ENCODE measurements at regions not wholly inside any gene's neighbourhood (a gene's known extent, or its start where the extent isn't known, plus 50 kb on each side); places are given as distances from the start of the nearest gene placed in this dataset.
A peak's percentile ranks its signal among the peaks of the same experiment; 100 is the strongest.

DNA sequence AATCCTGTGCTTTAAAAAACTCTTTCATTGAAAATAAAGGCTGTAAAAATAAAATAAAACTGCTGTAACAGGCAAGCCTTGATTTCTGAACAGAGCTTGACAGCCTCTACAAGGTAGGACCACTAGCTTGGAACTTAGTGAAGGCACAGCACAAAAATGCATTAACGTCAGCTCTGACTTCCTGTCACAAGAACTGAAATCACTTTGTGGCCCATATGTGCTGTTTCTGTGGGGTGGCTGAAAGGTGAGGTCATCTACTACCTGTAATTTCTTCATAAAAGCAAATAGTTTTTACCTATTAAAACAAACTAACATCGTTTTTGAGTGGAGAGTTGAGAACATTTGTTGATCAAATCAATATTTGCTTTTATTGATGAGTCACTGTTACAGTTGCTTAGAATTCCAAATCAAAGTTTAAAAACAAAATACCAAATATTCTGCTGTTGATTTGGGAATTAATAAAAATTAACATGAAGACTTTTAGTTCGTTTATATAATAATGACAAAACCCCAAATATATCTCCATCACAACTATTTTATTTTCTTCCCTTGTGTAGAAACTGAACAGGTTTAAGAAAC, 1034.1 kb downstream of the MCTP2 start:
- FAIRE-seq: no peak

DNA sequence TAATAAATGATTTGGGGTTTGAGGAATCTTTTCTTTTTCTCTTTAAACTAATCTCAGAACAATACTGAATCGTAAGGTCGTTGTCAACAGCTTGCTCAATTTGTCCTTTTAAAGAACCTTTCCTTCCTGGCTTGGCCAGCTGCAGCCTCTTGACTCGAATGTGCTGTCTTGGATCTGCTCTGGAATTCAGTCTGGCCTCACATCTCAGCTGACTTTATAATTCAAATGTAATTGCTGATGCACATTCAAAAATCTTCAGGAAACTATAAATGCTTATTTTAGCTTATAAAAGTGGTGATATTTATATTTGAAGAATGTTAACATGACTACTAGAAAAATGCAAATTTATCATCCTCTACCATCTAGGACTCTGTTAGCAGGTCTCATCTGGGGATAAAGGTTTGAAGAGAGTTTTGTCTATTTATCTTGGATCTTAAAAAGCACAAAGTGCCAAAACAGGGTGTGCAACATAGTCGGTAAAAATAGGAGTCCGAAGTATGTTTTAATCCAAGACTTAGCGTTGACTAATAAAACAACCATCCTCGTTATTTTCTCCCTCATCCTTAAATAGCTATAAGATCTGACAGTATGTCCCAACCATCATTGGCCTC, 1035.2 kb downstream of the MCTP2 start:
- peak; percentile 41 for FAIRE-seq

GRCh38 chr15:95267481-95267880, 1036.1 kb downstream of the MCTP2 start:
- FAIRE-seq: no peak

DNA sequence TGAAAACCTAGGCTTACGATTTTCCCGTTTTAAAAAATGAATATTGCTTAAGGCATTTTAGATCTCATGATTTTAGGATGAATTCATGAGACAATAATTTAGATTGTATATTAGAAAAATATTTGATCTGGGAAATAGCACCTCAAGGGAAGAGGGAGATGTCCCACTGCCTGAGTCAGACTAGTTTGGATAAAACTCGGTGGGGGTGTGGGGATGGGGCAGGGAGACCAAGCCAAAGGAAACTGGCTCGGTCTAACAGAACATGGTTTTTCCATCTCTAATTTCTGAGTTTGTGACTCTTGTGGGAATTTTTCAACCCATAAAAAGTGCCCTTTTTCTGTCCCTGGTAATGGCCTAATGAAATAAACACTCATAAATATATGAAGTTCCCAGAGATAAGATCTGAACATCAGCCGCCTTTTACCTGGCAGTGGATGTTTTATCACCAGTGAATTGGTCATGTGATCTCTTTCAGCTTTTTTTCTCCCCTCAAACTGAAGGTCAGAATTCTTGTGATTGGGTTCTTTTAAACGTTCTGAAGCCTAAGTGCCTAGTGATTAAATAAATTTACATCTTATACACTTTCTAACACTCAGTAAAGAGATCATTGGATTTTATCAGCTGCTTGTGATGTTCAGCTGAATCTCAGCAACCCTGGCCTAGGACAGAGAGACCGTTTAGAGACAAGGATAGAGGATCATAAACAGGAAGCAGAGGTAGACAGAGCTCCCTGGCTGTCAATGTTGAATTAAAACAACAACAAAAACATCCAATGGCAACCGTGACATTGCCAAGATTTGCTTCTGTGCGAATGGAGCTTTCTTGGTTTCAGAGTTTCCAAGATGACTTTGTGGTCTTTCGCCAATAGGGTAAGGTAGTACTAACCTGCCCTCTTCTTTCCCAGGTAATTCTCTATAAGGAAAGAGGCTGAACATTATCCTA, 1038.2 kb downstream of the MCTP2 start:
- FAIRE-seq: no peak

DNA sequence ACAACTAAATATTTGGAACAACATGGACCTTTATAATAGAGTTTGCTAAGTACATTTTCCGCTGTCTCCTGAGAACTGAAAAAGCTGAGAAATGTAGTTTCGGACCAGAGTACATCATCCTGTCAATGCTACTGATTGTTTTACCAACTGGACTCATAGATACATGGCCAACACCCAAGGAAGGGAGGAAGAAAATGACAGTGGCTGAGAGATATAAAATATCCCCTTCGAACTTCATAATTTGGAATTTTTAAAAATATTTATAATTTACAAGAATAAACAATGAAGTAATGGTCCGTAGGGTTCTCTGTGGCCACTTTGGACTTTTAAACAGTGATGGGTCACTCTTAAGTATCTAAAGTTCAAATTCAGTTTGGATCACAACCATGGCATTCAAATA, 1042.7 kb downstream of the MCTP2 start:
- no peak for FAIRE-seq

- peak; percentile 94 for FAIRE-seq
Measured at GRCh38 chr15:95277266-95277665, 1045.9 kb downstream of the MCTP2 start.

GRCh38 chr15:95278532-95279245, 1047.3 kb downstream of the MCTP2 start:
- peak; percentile 92 for FAIRE-seq

- FAIRE-seq: no peak
Measured at GRCh38 chr15:95279277-95280019, 1048.1 kb downstream of the MCTP2 start.

- FAIRE-seq: no peak
Measured at GRCh38 chr15:95280711-95281110, 1049.3 kb downstream of the MCTP2 start.

DNA sequence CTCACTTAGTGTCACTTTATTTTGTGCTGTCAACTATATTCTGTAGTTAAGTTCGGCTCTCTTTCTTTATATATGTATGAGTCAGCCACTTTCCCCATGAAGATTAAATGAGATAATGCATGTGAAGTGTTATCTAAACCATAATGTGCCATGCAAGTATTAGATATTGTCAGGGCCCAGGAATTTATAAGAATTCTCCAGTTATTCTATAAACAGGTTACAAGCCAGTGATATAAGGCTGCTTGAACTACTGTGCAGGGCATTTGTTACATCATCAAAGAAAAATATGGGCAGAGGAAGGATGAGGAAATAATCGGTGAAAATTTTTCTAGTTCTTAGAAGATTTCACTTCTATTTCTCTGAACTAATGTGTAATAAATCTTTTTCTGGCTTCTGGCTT, 1049.0 kb upstream of the NR2F2 start:
- no peak for FAIRE-seq

DNA sequence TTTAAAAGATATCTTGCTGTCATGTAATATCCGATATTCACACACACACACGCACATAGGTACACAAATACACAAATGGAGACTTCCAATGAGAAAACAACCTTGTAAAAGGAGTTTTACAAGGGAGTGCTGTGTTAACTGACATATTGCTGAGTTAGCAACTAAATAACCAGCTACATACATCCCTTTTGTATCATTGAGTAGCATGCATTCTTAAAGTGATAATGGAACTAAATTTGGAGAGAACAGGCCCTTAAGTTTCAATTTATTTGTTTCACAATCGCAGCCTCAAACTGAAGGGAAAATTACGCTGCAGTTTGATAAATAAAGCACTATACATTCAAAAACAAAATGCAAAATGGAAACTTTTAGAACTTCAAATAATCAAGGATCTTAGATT, 1046.0 kb upstream of the NR2F2 start:
- FAIRE-seq: no peak

GRCh38 chr15:95284933-95285421, 1045.5 kb upstream of the NR2F2 start:
- FAIRE-seq: peak; percentile 93

DNA sequence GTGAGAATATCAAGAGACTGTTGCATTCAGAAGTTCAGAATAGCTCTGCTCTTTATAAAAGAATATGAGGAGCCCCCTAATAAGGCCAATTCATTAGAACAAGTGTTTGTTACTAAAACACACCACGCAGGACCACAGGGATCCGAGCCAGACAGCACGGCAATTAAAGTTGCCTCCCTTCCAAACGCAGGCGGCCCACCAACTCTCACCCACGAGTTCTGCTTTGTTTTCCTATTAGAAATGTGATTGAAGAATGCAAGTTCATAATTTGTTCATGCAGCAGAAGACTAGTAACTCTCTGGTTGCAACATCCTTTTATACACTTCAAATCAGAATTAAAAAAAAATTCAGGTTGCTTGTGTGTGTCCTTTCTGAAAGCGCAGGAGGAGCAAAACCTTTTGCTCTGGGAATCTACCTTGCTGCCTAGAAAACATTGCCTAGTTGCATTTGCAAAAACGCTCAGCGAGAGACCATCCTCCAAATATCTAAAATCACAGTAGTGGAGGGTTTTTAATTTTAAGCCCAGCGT, 1044.1 kb upstream of the NR2F2 start:
- no peak for FAIRE-seq

GRCh38 chr15:95287720-95288103, 1042.8 kb upstream of the NR2F2 start:
- peak; percentile 72 for FAIRE-seq

GRCh38 chr15:95288626-95289025, 1041.9 kb upstream of the NR2F2 start:
- no peak for FAIRE-seq

DNA sequence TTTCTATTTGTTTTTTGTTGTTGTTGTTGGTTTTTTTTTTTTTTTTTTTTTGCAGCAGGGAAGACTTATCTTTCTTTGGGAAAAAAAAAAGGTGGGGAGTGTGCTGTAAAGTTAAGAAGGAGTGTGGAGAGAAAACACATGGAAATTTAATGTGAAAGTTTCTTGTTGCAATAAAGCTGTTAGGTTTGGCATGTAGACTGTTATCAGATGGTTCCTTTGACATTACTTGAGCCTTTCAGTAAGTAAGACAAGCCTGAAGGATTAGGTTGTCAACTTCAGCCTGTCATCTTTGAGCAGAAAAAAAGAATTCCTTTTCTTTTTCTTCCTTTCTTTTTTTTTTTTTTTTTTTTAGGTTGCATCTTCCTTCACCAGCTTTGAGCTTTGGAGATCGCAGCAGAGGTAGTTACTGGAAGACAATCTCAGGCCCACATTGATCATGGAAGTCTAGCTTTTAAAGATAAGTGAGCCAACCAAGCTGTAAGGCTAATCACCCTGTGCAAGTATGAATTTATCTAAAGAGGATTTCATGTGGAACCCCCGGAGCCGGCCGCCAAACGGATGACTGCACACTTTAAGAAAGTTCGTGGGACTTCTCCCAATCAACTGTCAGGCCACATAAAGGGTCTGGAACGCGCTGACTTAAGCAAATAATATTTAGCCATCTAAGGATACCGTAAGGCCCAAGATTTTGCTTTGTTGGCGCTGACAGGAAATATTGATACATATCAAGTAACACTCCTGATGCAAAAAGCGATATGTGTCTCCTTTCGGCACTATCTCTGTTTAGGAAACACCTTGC, 1040.1 kb upstream of the NR2F2 start:
- peak; percentile 96 for FAIRE-seq

- peak; percentile 96 for FAIRE-seq
Measured at GRCh38 chr15:95291898-95292472, 1038.5 kb upstream of the NR2F2 start.

DNA sequence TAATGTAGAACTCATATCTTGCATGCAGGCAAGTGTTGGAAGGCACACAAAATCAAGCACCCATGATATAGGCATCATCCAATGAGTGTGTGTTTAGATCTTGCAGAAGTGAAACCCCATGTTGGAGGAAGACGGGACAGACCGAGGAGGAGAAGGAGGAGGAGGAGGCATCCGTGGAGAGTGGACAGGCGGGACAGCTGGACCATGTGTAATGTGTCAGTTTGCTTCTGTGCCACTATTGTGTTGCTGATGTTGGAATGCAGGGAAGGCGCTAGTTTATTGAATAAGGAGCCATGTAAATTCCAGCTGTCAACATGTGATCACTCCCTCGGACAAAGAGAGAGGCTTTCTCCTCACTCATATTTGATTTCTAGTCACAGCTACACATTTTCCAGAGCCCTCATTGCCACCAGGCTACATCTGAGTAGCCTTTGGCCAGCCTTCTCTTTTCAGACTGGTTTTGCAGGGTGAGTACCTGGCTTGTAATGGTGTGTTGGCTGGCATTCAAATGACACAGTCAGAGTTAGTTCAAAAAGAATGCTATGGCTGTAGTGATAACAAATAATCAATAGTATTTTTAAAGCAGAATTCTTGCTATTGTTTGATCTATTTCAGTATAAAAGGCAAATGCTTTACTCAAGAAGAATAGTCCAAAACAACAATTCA, 1037.6 kb upstream of the NR2F2 start:
- peak; percentile 89 for FAIRE-seq

DNA sequence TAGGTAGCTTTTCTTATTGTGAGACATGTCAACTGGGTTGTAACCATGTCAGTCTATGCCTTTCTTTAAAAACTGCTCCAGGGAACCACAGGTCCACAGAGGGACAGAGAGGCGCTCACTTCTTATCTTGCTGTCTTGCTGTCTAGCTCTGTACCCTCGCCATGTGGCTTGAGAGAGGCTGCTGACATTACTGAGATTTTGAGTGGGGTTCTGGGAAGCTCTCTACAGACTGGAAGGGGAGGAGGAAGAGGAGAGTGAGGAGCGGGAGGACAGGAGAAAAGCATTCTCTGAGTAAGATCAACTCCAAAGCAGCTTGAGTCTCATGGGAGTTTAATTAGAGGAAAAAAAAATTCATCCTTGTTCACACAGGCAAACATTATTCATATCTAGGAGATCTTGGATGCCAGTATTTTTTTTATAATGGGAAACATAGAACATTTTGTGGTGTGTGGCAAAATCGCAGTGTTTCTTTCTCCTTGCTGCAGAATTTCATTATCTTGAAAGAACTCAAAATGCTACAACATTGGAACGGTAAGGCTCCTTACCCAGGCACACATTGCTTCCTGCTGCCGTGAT, 1037.0 kb upstream of the NR2F2 start:
- FAIRE-seq: no peak

DNA sequence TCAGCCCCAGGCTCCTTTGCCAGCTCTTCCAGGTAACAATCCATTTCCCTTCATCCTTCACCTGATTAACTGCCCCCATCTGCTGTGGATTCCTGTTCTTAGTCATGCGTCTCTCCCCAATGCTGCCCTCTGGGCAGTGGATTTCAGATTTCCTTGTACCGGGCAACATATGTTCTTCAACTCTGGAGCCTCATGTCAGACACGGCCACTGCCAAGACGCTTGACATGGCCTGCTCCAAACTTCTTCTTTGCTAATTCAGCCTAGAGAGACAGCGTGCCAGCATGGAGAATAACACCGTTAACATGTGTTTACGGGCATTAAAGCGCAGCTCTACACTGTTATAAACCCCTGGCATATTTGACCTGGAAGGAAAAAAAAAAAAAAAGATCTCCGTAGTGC, 1035.1 kb upstream of the NR2F2 start:
- FAIRE-seq: no peak
